Brain microvascular endothelial cell (primary cell): ENCODE measurements at regions not wholly inside any gene's neighbourhood (a gene's known extent, or its start where the extent isn't known, plus 50 kb on each side); places are given as distances from the start of the nearest gene placed in this dataset.

Experiments used
- DNase-seq: peaks from one replicate; pipeline ENCODE4 v3.0.0-alpha.2; 2020
- H3K27ac ChIP-seq: fragments of 250-450 bp; sonication (Bioruptor Pico); 2 replicates; pipeline ENCODE4 v1.5.1; 2020; ENCODE audit warnings: mild to moderate bottlenecking, moderate library complexity
- H3K27me3 ChIP-seq: fragments of 250-450 bp; sonication (Bioruptor Pico); replicated peaks from 2 replicates; pipeline ENCODE4 v1.5.1; 2020; ENCODE audit warnings: mild to moderate bottlenecking
- H3K36me3 ChIP-seq: fragments of 250-450 bp; sonication (Bioruptor Pico); replicated peaks from 2 replicates; pipeline ENCODE4 v1.5.1; 2020; ENCODE audit warnings: mild to moderate bottlenecking
- H3K4me3 ChIP-seq: 2 replicates; pipeline ENCODE4 v1.5.1; 2011; ENCODE audit warnings: low read depth, mild to moderate bottlenecking, control low read depth, low read length, moderate library complexity
- in situ Hi-C: cut with HindIII; loops from 2 replicates; pipeline ENCODE4 v1.10.0; 2017; ENCODE audit warnings: low sequenced_read_pairs, low pct_ligation_motif_present
- TF ChIP-seq, protein P1 (sequence below): IDR thresholded peaks from 2 replicates; pipeline ENCODE4 v1.5.1; 2011; ENCODE audit warnings: low read depth, mild to moderate bottlenecking, moderate library complexity, low read length, control low read depth, inconsistent platforms; ENCODE audit errors: missing control alignments

DNA sequence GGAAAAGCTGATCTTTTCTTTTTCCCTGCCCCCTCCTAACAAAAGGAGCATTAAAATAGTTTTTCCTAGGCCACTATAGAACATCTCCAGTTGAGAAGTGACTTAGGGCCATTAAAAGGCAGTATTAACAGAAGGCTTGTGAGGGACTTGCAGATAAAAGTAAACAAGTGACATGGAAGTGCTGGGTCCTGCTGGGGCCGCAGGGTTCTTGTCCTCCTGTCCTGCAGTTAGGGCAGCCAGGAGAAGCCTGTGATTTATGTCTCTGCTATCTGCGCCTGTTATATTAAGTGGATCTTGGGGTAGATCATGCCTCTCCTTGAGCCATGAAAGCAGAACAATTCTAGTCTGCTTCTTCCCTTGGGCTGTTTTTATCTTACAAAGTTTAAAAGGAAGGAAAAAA is 271.4 kb upstream of the C11orf87 start:
- in situ Hi-C loops, result no loop called here
- no peak for DNase-seq
- Histone ChIP-seq H3K27ac (no peak overlapping the region), H3K27me3 (no peaks in the 10 kb centered on the region), H3K4me3 (no peak overlapping the region), H3K36me3 (no peaks in the 10 kb centered on the region)
- TF ChIP-seq, protein P1, sequence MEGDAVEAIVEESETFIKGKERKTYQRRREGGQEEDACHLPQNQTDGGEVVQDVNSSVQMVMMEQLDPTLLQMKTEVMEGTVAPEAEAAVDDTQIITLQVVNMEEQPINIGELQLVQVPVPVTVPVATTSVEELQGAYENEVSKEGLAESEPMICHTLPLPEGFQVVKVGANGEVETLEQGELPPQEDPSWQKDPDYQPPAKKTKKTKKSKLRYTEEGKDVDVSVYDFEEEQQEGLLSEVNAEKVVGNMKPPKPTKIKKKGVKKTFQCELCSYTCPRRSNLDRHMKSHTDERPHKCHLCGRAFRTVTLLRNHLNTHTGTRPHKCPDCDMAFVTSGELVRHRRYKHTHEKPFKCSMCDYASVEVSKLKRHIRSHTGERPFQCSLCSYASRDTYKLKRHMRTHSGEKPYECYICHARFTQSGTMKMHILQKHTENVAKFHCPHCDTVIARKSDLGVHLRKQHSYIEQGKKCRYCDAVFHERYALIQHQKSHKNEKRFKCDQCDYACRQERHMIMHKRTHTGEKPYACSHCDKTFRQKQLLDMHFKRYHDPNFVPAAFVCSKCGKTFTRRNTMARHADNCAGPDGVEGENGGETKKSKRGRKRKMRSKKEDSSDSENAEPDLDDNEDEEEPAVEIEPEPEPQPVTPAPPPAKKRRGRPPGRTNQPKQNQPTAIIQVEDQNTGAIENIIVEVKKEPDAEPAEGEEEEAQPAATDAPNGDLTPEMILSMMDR, result no peak

DNA sequence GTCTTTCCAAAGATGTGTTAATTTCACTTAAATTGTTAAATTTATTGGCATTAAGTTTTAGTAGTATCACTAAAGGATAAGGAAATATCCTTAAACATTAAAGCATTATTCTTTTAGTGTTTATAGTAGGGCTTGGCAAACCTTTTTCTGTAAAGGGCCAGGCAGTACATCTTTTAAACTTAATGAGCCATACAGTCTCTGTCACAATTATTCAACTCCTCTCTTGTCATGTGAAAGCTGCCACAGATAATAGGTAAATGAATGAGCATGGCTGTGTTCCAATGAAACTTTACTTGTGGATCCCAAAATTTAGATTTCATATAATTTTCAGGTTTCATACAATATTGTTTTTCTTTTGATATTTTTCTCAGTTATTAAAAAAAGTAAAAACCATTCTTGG is 268.2 kb upstream of the C11orf87 start:
- DNase-seq, result no peak
- in situ Hi-C loops, result no loop called here
- H3K4me3 ChIP-seq, result no peak overlapping the region
- H3K27me3 ChIP-seq, result no peaks in the 10 kb centered on the region
- TF ChIP-seq, protein P1, result no peak
- H3K36me3 ChIP-seq, result no peaks in the 10 kb centered on the region
- no peak overlapping the region for H3K27ac ChIP-seq

GRCh38 chr11:109155291-109155690 is 266.7 kb upstream of the C11orf87 start:
- H3K4me3 ChIP-seq, result no peak overlapping the region
- DNase-seq, result no peak
- H3K27ac ChIP-seq, result no peak overlapping the region
- TF ChIP-seq, protein P1, result no peak
- no peaks in the 10 kb centered on the region for H3K36me3 ChIP-seq
- in situ Hi-C loops, result no loop called here
- no peaks in the 10 kb centered on the region for H3K27me3 ChIP-seq

DNA sequence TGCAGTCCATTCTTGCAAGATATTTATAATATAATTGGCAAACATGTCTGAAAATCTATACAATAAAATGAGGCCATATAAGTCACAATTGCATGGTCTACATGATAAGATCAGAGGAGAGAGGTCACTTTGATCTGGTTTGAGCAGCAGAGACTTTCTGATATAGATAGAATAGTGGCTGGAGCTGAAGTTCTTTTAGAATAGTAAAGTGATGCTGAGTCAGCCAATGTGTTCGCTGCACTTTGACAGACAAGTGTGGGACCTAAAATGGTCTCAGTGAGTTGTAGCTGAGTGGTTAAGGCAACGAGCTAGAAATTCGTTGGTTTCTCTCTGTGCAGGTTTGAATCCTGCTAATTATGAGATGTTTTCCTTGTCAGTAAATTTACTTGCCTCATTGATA is 257.0 kb upstream of the C11orf87 start:
- TF ChIP-seq, protein P1, result no peak

GRCh38 chr11:109166441-109166840 is 255.5 kb upstream of the C11orf87 start:
- H3K4me3 ChIP-seq, result no peak overlapping the region

More for the DNA sequence above, 257.0 kb upstream of the C11orf87 start:
- no peaks in the 10 kb centered on the region for H3K36me3 ChIP-seq
- H3K27ac ChIP-seq, result no peak overlapping the region
- no peak for DNase-seq
- H3K4me3 ChIP-seq, result no peak overlapping the region
- in situ Hi-C loops, result no loop called here
- H3K27me3 ChIP-seq, result no peaks in the 10 kb centered on the region

DNA sequence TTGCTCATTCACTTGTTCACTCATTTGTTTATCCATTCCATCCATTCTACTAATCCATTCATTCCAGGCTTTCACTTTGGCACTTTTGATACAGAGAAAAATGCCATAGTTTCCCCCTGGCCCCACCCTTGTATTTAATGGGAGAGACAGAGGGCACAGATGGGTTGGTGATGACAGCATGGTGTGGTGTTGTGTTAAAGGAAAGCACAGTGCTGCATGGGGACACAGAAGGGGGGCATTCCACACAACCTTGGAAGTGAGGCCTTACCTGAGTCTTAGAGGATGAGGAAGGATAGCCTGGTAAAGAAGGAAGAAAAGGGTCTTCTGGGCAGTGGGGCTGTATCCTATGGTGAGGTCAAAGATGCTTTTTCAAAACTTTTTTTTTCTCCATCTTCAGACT is 248.5 kb upstream of the C11orf87 start:
- TF ChIP-seq, protein P1, result no peak

More at GRCh38 chr11:109166441-109166840, 255.5 kb upstream of the C11orf87 start:
- TF ChIP-seq, protein P1, result no peak
- DNase-seq, result no peak
- in situ Hi-C loops, result no loop called here
- Histone ChIP-seq H3K36me3 (no peaks in the 10 kb centered on the region), H3K27ac (no peak overlapping the region), H3K27me3 (no peaks in the 10 kb centered on the region)

More for the DNA sequence above, 248.5 kb upstream of the C11orf87 start:
- Histone ChIP-seq H3K36me3 (no peaks in the 10 kb centered on the region), H3K27me3 (no peaks in the 10 kb centered on the region), H3K27ac (no peak overlapping the region), H3K4me3 (no peak overlapping the region)
- DNase-seq, result no peak
- in situ Hi-C loops, result no loop called here
